Uterus (tissue), 2 donors: ENCODE measurements at regions not wholly inside any gene's neighbourhood (a gene's known extent, or its start where the extent isn't known, plus 50 kb on each side); places are given as distances from the start of the nearest gene placed in this dataset.

Experiments used
- CTCF ChIP-seq, 4 experiments: fragments of 200-600 bp in 2 of 4; fragments of 450-650 bp in 2 of 4; sonication (generic) in 2 of 4; IDR thresholded peaks; one replicate each; pipeline ENCODE4 v1.5.1; 2016 to 2019; ENCODE audit warnings: antibody characterized with exemption in 4 of 4, mild to moderate bottlenecking in 2 of 4, moderate library complexity in 1 of 4
- POLR2A ChIP-seq, 2 donors: fragments of 450-650 bp; IDR thresholded peaks; one replicate each; pipeline ENCODE4 v1.6.1; 2016; ENCODE audit warnings: antibody characterized with exemption in 2 of 2, mild to moderate bottlenecking in 1 of 2, moderate library complexity in 1 of 2

GRCh38 chr15:98311566-98312188, 336.7 kb upstream of the IGF1R start:
- TF ChIP-seq CTCF (IDR thresholded peaks at IDR 0.05): peak; percentile 67 to 80 (median 75)
- no peak for TF ChIP-seq POLR2A (IDR thresholded peaks at IDR 0.05)
